K562 (cell line): ENCODE measurements at regions not wholly inside any gene's neighbourhood (a gene's known extent, or its start where the extent isn't known, plus 50 kb on each side); places are given as distances from the start of the nearest gene placed in this dataset.

ENCODE experiments used
- ATAC-seq: fragments of 200-7000 bp; cut with Tn5 transposase; 3 replicates; pipeline ENCODE4 v1.9.1; 2020; ENCODE audit warnings: moderate library complexity
- BruUV-seq: library from RNA; stranded (reverse); fragments of 400-500 nt; replicated peaks from 2 replicates; lab custom pipeline; 2021; lab: Mats Ljungman, UMichigan
- CTCF ChIA-PET: fragments of 300-600 bp; formaldehyde crosslinking; extraction: SDS; loops from one replicate; lab custom pipeline; 2021; ENCODE audit warnings: low intra/inter-chr PET ratio; lab: Yijun Ruan, JAX
- POLR2A ChIA-PET: fragments of 300-600, 350-650 bp; sonication (Branson Sonifier 250); formaldehyde crosslinking; extraction: SDS; loops from one replicate; lab custom pipeline; 2021; ENCODE audit warnings: antibody characterized with exemption, inconsistent platforms; lab: Yijun Ruan, JAX
- DNase-seq, 4 experiments: peaks; one replicate each; pipeline versions ENCODE4 v3.0.0 to v3.0.0-alpha.2; 2011 to 2018; ENCODE audit warnings: low spot score in 3 of 4, mixed read lengths in 3 of 4; ENCODE audit errors: extremely low read depth in 1 of 4
- FAIRE-seq: peaks from 2 replicates; lab custom pipeline; 2011; peaks lifted over from hg19 to GRCh38; lab: Jason Lieb, UNC
- H2AFZ ChIP-seq: 2 replicates; pipeline ENCODE4 v1.6.0; 2011; ENCODE audit warnings: low read depth, low read length, control low read depth, inconsistent platforms
- H3K27ac ChIP-seq: fragments of 200-600 bp; 3 replicates; pipeline ENCODE4 v1.8.0; 2011; ENCODE audit warnings: low read depth, mild to moderate bottlenecking, control low read depth, inconsistent platforms, low read length, moderate library complexity, mixed read lengths; ENCODE audit errors: extremely low read depth
- H3K27me3 ChIP-seq, 2 experiments: fragments of 300-600 bp in 1 of 2; 2 replicates in 1 of 2; 3 replicates in 1 of 2; pipeline versions ENCODE4 v1.6.0 to v1.8.0; 2011; ENCODE audit warnings: inconsistent platforms in 2 of 2, low read length in 2 of 2, mild to moderate bottlenecking in 1 of 2, mixed read lengths in 1 of 2, moderate library complexity in 1 of 2; ENCODE audit not compliant: control insufficient read depth in 2 of 2, insufficient read depth in 2 of 2
- H3K36me3 ChIP-seq: fragments of 300-600 bp; 3 replicates; pipeline ENCODE4 v1.8.0; 2011; ENCODE audit warnings: mild to moderate bottlenecking, low read length, inconsistent platforms; ENCODE audit not compliant: control insufficient read depth, insufficient read depth
- H3K4me1 ChIP-seq, 2 experiments: fragments of 200-600 bp in 1 of 2; replicated peaks in 1 of 2; 2 replicates in 1 of 2; 3 replicates in 1 of 2; pipeline versions ENCODE4 v1.5.1 to v1.8.0; 2011; ENCODE audit warnings: inconsistent platforms in 2 of 2, low read length in 2 of 2, mild to moderate bottlenecking in 1 of 2, mixed read lengths in 1 of 2, moderate library complexity in 1 of 2; ENCODE audit not compliant: control insufficient read depth in 2 of 2, insufficient read depth in 2 of 2
- H3K4me2 ChIP-seq: 2 replicates; pipeline ENCODE4 v1.6.1; 2011; ENCODE audit warnings: low read length, control low read depth, inconsistent platforms, mixed read lengths; ENCODE audit not compliant: insufficient read depth
- H3K4me3 ChIP-seq: fragments of 200-600 bp; sonication (generic), shearing (Covaris generic); 2 replicates; pipeline ENCODE4 v1.5.1; 2016; ENCODE audit warnings: control low read depth, inconsistent platforms
- H3K79me2 ChIP-seq: fragments of 200-600 bp; 3 replicates; pipeline ENCODE4 v1.8.0; 2011; ENCODE audit warnings: low read length, inconsistent platforms; ENCODE audit not compliant: control insufficient read depth, insufficient read depth
- H3K9ac ChIP-seq, 2 experiments: 2 replicates each; pipeline versions ENCODE4 v1.6.0 to v1.6.1; 2011; ENCODE audit warnings: low read depth in 2 of 2, low read length in 2 of 2, control low read depth in 1 of 2, inconsistent platforms in 1 of 2, mild to moderate bottlenecking in 1 of 2, mixed read lengths in 1 of 2; ENCODE audit not compliant: insufficient read depth in 1 of 2
- H3K9me1 ChIP-seq: one replicate; pipeline ENCODE4 v1.6.0; 2011; ENCODE audit warnings: inconsistent platforms, mild to moderate bottlenecking, low read length, moderate library complexity; ENCODE audit not compliant: control insufficient read depth, insufficient read depth
- H3K9me3 ChIP-seq: replicated peaks from 2 replicates; pipeline ENCODE4 v1.5.1; 2011; ENCODE audit warnings: low read depth, low read length, inconsistent platforms; ENCODE audit not compliant: control insufficient read depth, insufficient read depth
- H4K20me1 ChIP-seq: replicated peaks from 2 replicates; pipeline ENCODE4 v1.6.1; 2011; ENCODE audit warnings: low read length, inconsistent platforms, mixed read lengths; ENCODE audit not compliant: control insufficient read depth, insufficient read depth
- AFF4 ChIP-seq: sonication (generic); formaldehyde crosslinking; IDR thresholded peaks from 2 replicates; pipeline ENCODE4 v1.8.0; 2023; ENCODE audit warnings: mild to moderate bottlenecking, missing genetic modification reagents
- ATF7 ChIP-seq: fragments of 450-650 bp; IDR thresholded peaks from 2 replicates; pipeline ENCODE4 v1.7.1; 2014; ENCODE audit warnings: mild to moderate bottlenecking, moderate library complexity
- CBX5 ChIP-seq: IDR thresholded peaks from 2 replicates; pipeline ENCODE4 v1.6.1; 2014; ENCODE audit warnings: low read depth, borderline replicate concordance
- CSDE1 ChIP-seq, 2 experiments: fragments of 450-650 bp; IDR thresholded peaks; 2 replicates each; pipeline ENCODE4 v1.6.1; 2016; ENCODE audit warnings: mild to moderate bottlenecking in 1 of 2
- PHTF2 ChIP-seq: fragments of 250-450 bp; sonication (Bioruptor Pico); IDR thresholded peaks from 2 replicates; pipeline ENCODE4 v1.5.0; 2021; ENCODE audit warnings: mild to moderate bottlenecking
- WGBS: fragments of 100-300 bp; shearing (Covaris generic); methylation state at CpG from one replicate; pipeline ENCODE4 v1.1.6; 2016; ENCODE audit warnings: low coverage, mixed read lengths; ENCODE audit not compliant: insufficient coverage; ENCODE audit errors: missing lambda C conversion rate; 5-methylcytosine and 5-hydroxymethylcytosine counted together
- in situ Hi-C: fragments of 300-500 bp; cut with MboI; formaldehyde crosslinking; loops from 4 replicates; pipeline ENCODE4 v1.15.0; 2018; ENCODE audit warnings: inconsistent platforms, mixed read lengths
- intact Hi-C: fragments of 100-400 bp; cut with micrococcal nuclease; formaldehyde crosslinking; loops from 2 replicates; pipeline ENCODE4 v1.14.2; 2022
- TF ChIP-seq, protein P1 (sequence below): fragments of 450-650 bp; IDR thresholded peaks from 2 replicates; pipeline ENCODE4 v1.7.1; 2018; ENCODE audit warnings: mild to moderate bottlenecking, low read depth; ENCODE audit not compliant: partially characterized antibody
- TF ChIP-seq, protein P2 (sequence below): sonication (generic); IDR thresholded peaks from 2 replicates; pipeline ENCODE4 v1.6.1; 2016
- TF ChIP-seq, protein P3 (sequence below): sonication (generic); formaldehyde crosslinking; IDR thresholded peaks from 2 replicates; pipeline ENCODE4 v1.8.1; 2023; ENCODE audit warnings: mild to moderate bottlenecking, missing genetic modification reagents

DNA sequence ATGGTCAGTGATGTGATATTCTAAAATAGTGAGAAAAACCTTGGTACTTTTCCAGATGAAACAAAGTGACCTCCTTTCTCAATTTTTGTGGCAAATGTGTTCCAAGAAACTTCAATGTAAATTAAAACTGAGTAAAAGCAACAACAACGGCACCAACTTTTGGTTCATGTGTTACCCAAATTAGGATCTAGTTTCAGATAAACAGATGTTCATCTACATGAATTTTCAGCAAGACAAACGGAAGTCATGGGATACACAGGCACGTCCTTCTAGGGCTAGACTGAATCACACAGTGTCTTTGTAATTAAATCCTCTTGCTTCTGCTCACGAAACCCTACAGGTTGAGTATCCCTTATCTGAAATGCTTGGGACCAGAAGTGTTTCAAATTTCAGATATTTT is 915.2 kb downstream of the TFAP2A start:
- Histone ChIP-seq H3K36me3 (no peaks in the 10 kb centered on the region), H2AFZ (no peak overlapping the region), H3K4me1 (no peaks in the 10 kb centered on the region), H3K9me3 (no peaks in the 10 kb centered on the region), H3K27me3 (no peaks in the 10 kb centered on the region), H4K20me1 (no peaks in the 10 kb centered on the region), H3K4me2 (no peak overlapping the region), H3K27ac (no peak overlapping the region), H3K79me2 (no peaks in the 10 kb centered on the region), H3K4me3 (no peak overlapping the region), H3K9ac (no peak overlapping the region), H3K9me1 (no peaks in the 10 kb centered on the region)
- in situ Hi-C loops (no loop called here), intact Hi-C loops (no loop called here)
- BruUV-seq: no TSS peak
- ChIA-PET POLR2A (no interaction called here), CTCF (no interaction called here)
- DNase-seq (no peak), ATAC-seq (no peak), FAIRE-seq (no peak)
- no peak for TF ChIP-seq ATF7
- TF ChIP-seq, protein P1, sequence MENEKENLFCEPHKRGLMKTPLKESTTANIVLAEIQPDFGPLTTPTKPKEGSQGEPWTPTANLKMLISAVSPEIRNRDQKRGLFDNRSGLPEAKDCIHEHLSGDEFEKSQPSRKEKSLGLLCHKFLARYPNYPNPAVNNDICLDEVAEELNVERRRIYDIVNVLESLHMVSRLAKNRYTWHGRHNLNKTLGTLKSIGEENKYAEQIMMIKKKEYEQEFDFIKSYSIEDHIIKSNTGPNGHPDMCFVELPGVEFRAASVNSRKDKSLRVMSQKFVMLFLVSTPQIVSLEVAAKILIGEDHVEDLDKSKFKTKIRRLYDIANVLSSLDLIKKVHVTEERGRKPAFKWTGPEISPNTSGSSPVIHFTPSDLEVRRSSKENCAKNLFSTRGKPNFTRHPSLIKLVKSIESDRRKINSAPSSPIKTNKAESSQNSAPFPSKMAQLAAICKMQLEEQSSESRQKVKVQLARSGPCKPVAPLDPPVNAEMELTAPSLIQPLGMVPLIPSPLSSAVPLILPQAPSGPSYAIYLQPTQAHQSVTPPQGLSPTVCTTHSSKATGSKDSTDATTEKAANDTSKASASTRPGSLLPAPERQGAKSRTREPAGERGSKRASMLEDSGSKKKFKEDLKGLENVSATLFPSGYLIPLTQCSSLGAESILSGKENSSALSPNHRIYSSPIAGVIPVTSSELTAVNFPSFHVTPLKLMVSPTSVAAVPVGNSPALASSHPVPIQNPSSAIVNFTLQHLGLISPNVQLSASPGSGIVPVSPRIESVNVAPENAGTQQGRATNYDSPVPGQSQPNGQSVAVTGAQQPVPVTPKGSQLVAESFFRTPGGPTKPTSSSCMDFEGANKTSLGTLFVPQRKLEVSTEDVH: no peak
- TF ChIP-seq CBX5: no peak
- TF ChIP-seq CSDE1 (IDR thresholded peaks at IDR 0.05): no peak
- no peak for TF ChIP-seq PHTF2 (CRISPR knock-in tag)
- TF ChIP-seq, protein P2, sequence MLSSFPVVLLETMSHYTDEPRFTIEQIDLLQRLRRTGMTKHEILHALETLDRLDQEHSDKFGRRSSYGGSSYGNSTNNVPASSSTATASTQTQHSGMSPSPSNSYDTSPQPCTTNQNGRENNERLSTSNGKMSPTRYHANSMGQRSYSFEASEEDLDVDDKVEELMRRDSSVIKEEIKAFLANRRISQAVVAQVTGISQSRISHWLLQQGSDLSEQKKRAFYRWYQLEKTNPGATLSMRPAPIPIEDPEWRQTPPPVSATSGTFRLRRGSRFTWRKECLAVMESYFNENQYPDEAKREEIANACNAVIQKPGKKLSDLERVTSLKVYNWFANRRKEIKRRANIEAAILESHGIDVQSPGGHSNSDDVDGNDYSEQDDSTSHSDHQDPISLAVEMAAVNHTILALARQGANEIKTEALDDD: no peak
- TF ChIP-seq, protein P3, sequence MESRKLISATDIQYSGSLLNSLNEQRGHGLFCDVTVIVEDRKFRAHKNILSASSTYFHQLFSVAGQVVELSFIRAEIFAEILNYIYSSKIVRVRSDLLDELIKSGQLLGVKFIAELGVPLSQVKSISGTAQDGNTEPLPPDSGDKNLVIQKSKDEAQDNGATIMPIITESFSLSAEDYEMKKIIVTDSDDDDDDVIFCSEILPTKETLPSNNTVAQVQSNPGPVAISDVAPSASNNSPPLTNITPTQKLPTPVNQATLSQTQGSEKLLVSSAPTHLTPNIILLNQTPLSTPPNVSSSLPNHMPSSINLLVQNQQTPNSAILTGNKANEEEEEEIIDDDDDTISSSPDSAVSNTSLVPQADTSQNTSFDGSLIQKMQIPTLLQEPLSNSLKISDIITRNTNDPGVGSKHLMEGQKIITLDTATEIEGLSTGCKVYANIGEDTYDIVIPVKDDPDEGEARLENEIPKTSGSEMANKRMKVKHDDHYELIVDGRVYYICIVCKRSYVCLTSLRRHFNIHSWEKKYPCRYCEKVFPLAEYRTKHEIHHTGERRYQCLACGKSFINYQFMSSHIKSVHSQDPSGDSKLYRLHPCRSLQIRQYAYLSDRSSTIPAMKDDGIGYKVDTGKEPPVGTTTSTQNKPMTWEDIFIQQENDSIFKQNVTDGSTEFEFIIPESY (CRISPR knock-in tag): no peak
- no peak for TF ChIP-seq AFF4 (CRISPR knock-in tag)
- 3% methylated on average over 4 of the region's 4 CpGs for WGBS
